ENCODE measurements at regions not wholly inside any gene's neighbourhood (a gene's known extent, or its start where the extent isn't known, plus 50 kb on each side); places are given as distances from the start of the nearest gene placed in this dataset.

DNA sequence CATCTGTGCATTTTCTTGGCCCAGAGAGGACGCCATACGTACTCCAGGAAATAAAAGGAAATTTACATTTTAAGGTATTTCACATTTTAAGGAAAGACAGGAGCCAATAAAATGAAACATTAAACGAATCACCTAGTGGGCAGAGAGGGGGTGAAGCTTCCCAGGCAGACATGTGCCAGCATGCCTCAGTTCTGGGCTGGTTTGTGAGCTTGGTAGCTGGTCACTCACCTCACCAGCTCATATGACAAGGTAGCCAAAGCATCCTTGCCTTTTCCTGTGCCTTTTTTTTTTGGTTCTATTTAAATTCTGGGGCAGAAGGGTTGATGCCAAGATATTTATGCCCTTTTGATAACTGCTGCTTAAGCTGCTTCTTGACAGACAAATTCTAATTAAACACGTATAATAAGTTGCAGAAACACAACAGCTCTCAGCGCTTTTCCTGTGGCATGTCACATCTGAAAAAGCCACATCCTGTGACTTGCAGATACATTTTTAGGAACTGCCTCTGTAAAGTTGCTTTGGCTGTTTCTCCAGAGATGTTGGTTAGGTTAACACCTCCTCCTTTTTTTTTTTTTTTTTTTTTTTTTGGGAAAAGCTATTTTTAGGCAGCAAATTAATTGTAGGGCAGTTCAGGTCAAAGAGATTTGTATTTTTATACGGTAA is 218.6 kb downstream of the PDCD6IP start:
- 58 to 62% methylated on average over 6 of the region's 6 CpGs for WGBS, 2 donors
- Histone ChIP-seq H3K36me3 (no peaks in the 10 kb centered on the region), H3K4me1 (peaks cover 0 to 14% (median 0%) of the 10 kb centered on the region in 9 donors), H3K4me3 (no peak overlapping the region), H3K27me3 (peaks cover 0 to 3% (median 0%) of the 10 kb centered on the region in 7 donors), H3K9me3 (no peaks in the 10 kb centered on the region), H3K27ac (peak overlapping the region in 1 of 10 donors; percentile 14)
- TF ChIP-seq, protein P1, sequence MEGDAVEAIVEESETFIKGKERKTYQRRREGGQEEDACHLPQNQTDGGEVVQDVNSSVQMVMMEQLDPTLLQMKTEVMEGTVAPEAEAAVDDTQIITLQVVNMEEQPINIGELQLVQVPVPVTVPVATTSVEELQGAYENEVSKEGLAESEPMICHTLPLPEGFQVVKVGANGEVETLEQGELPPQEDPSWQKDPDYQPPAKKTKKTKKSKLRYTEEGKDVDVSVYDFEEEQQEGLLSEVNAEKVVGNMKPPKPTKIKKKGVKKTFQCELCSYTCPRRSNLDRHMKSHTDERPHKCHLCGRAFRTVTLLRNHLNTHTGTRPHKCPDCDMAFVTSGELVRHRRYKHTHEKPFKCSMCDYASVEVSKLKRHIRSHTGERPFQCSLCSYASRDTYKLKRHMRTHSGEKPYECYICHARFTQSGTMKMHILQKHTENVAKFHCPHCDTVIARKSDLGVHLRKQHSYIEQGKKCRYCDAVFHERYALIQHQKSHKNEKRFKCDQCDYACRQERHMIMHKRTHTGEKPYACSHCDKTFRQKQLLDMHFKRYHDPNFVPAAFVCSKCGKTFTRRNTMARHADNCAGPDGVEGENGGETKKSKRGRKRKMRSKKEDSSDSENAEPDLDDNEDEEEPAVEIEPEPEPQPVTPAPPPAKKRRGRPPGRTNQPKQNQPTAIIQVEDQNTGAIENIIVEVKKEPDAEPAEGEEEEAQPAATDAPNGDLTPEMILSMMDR (IDR thresholded peaks at IDR 0.05) = no peak
- ATAC-seq (no peak), DNase-seq (no peak)
- intact Hi-C loops (cut with DNase I) = no loop called here

DNA sequence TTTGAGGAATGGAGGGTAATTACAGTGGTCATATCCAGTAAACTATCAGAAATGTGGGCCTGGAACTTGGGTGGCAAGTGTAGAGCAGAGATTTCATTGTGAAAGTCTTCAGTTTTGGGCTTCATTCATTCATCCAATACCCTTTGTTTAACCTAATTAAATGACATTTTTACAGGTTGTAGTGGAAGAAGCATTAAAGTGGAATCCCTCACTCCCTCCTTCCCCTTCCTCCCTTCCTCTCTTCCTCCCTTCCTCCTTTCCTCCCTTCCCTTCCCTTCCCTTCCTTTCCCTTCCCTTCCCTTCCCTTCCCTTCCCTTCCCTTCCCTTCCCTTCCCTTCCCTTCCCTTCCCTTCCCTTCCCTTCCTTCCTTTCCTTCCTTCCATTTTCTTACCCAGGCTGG is 219.3 kb downstream of the PDCD6IP start:
- no peaks in the 10 kb centered on the region for H3K36me3 ChIP-seq
- H3K4me3 ChIP-seq = no peak overlapping the region
- DNase-seq = no peak
- TF ChIP-seq, protein P1 (IDR thresholded peaks at IDR 0.05) = no peak
- H3K4me1 ChIP-seq = peaks cover 0 to 14% (median 0%) of the 10 kb centered on the region in 9 donors
- H3K27ac ChIP-seq = no peak overlapping the region
- H3K9me3 ChIP-seq = no peaks in the 10 kb centered on the region
- intact Hi-C loops (cut with DNase I) = no loop called here
- ATAC-seq = no peak
- H3K27me3 ChIP-seq = peaks cover 0 to 3% (median 0%) of the 10 kb centered on the region in 7 donors

DNA sequence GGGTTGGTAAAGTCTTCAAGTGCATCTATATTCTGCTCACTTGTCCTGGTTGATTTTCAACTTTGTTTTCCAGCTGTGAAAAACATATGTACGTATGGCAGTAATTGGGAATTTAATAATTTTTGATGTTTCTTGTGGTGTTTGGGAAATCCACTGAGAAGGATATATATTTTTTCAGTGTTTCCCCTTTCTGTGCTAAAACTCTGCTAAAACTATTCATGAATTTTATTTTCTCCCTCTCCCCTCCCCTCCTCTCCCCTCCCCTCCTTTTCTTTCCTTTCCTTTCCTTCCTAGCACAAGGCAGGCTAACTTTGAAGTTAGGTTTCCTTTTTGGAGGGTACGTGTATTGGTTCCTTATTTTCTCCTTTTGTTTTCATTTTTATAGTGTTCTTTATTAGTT is 220.7 kb downstream of the PDCD6IP start:
- no peak for ATAC-seq
- no peak overlapping the region for H3K27ac ChIP-seq
- H3K4me3 ChIP-seq = no peak overlapping the region
- 71 to 78% methylated on average over 2 of the region's 2 CpGs for WGBS, 2 donors
- H3K4me1 ChIP-seq = peaks cover 0 to 14% (median 0%) of the 10 kb centered on the region in 9 donors
- H3K36me3 ChIP-seq = no peaks in the 10 kb centered on the region
- peaks cover 0 to 3% (median 0%) of the 10 kb centered on the region in 7 donors for H3K27me3 ChIP-seq
- TF ChIP-seq, protein P1 (IDR thresholded peaks at IDR 0.05) = no peak
- no peak for DNase-seq
- intact Hi-C loops (cut with DNase I) = no loop called here
- H3K9me3 ChIP-seq = no peaks in the 10 kb centered on the region

DNA sequence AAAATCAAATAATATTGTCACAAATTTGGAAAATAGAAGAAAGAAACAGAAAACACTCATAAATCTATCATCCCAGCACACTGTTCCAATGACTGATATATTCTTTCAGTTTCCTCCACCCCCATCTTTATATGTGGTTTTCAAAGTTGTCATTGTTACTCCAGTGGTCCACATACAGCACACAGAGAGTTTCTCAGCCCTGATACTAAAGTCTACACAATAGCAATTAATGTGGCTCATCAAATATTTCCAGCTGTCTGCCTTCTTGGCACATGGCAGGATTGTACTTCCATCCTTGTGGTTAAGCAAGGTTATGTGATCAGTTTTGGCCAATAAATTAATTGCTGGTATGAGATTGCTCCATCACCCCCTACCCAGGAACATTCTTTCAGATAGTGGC is 221.7 kb downstream of the PDCD6IP start:
- no peak for ATAC-seq
- H3K9me3 ChIP-seq = no peaks in the 10 kb centered on the region
- peaks cover 0 to 14% (median 0%) of the 10 kb centered on the region in 9 donors for H3K4me1 ChIP-seq
- no peak overlapping the region for H3K4me3 ChIP-seq
- no peaks in the 10 kb centered on the region for H3K36me3 ChIP-seq
- H3K27ac ChIP-seq = no peak overlapping the region
- intact Hi-C loops (cut with DNase I) = no loop called here
- H3K27me3 ChIP-seq = peaks cover 0 to 3% (median 0%) of the 10 kb centered on the region in 7 donors
- TF ChIP-seq, protein P1 (IDR thresholded peaks at IDR 0.05) = no peak
- no peak for DNase-seq

Measured in heart right ventricle (tissue), 16 donors.